Activated CD8-positive, alpha-beta memory T cell treated with anti-CD3 and anti-CD28 coated beads for 1 hour (primary cell): ENCODE measurements at regions not wholly inside any gene's neighbourhood (a gene's known extent, or its start where the extent isn't known, plus 50 kb on each side); places are given as distances from the start of the nearest gene placed in this dataset.
"Not testable (repeated sequence)": the region's sequence is repeated elsewhere in the genome, so short reads cannot be mapped to it uniquely, and the experiment has no call there.

Source experiments
- DNase-seq, 2 donors: peaks; one replicate each; pipeline ENCODE4 v3.0.0-alpha.2; 2020; ENCODE audit warnings: low read depth in 1 of 2; ENCODE audit errors: extremely low read depth in 1 of 2

GRCh38 chr4:138860357-138860756 lies 155.2 kb upstream of the NOCT start:
- DNase-seq: not testable (repeated sequence)

- DNase-seq: no peak
Measured at GRCh38 chr4:138859254-138859653, 156.3 kb upstream of the NOCT start.

GRCh38 chr4:138858419-138858818 lies 157.2 kb upstream of the NOCT start:
- no peak for DNase-seq

- no peak for DNase-seq
Measured at GRCh38 chr4:138857416-138857815, 158.2 kb upstream of the NOCT start.

- no peak for DNase-seq
Measured at GRCh38 chr4:138852681-138853080, 162.9 kb upstream of the NOCT start.

- DNase-seq: no peak
Measured at GRCh38 chr4:138851391-138852335, 163.9 kb upstream of the NOCT start.

GRCh38 chr4:138845664-138846063 lies 169.9 kb upstream of the NOCT start:
- DNase-seq: no peak

GRCh38 chr4:138845054-138845453 lies 170.5 kb upstream of the NOCT start:
- no peak for DNase-seq

- DNase-seq: no peak
Measured at GRCh38 chr4:138843616-138844015, 172.0 kb upstream of the NOCT start.

- no peak for DNase-seq
Measured at GRCh38 chr4:138841343-138841742, 174.2 kb upstream of the NOCT start.

GRCh38 chr4:138838251-138838650 lies 177.3 kb upstream of the NOCT start:
- DNase-seq: no peak

- DNase-seq: no peak
Measured at GRCh38 chr4:138835832-138836533, 179.6 kb upstream of the NOCT start.

GRCh38 chr4:138833974-138834373 lies 181.6 kb upstream of the NOCT start:
- no peak for DNase-seq

- no peak for DNase-seq
Measured at GRCh38 chr4:138832563-138832962, 183.0 kb upstream of the NOCT start.

GRCh38 chr4:138831948-138832347 lies 183.6 kb upstream of the NOCT start:
- DNase-seq: no peak

GRCh38 chr4:138828926-138829325 lies 186.7 kb upstream of the NOCT start:
- no peak for DNase-seq

- DNase-seq: no peak
Measured at GRCh38 chr4:138826754-138827153, 188.8 kb upstream of the NOCT start.

- no peak for DNase-seq
Measured at GRCh38 chr4:138826322-138826721, 189.3 kb upstream of the NOCT start.

GRCh38 chr4:138821331-138821730 lies 194.2 kb upstream of the NOCT start:
- no peak for DNase-seq

- DNase-seq: no peak
Measured at GRCh38 chr4:138816875-138817274, 198.7 kb upstream of the NOCT start.

GRCh38 chr4:138815811-138816210 lies 199.8 kb upstream of the NOCT start:
- DNase-seq: no peak

GRCh38 chr4:138805736-138806135 lies 209.8 kb upstream of the NOCT start:
- DNase-seq: no peak
